HCT116 (cell line): ENCODE measurements at regions not wholly inside any gene's neighbourhood (a gene's known extent, or its start where the extent isn't known, plus 50 kb on each side); places are given as distances from the start of the nearest gene placed in this dataset.

ENCODE experiments used
- ATAC-seq: fragments of 200-7000 bp; cut with Tn5 transposase; 2 replicates; pipeline ENCODE4 v1.9.1; 2020; ENCODE audit warnings: mild to moderate bottlenecking, moderate library complexity
- BruUV-seq: library from RNA; stranded (reverse); fragments of 400-500 nt; replicated peaks from 2 replicates; lab custom pipeline; 2021; lab: Mats Ljungman, UMichigan
- CTCF ChIA-PET: fragments of 300-600 bp; sonication (Branson Sonifier 250); formaldehyde crosslinking; loops from one replicate; lab custom pipeline; 2021; ENCODE audit warnings: antibody characterized with exemption; lab: Charles Lee
- POLR2A ChIA-PET: fragments of 300-600, 350-600 bp; sonication (Branson Sonifier 250); formaldehyde crosslinking; loops from one replicate; lab custom pipeline; 2021; ENCODE audit warnings: antibody characterized with exemption; lab: Charles Lee
- RAD21 ChIA-PET, 2 experiments: fragments of 300-600 bp; sonication (Branson Sonifier 250); formaldehyde crosslinking; loops; one replicate each; lab custom pipeline; 2023; ENCODE audit warnings: low total read pairs in 2 of 2; ENCODE audit not compliant: uncharacterized antibody in 2 of 2, unreplicated experiment in 2 of 2, low non-redundant PET in 1 of 2; lab: Charles Lee
- DNase-seq: peaks from one replicate; pipeline ENCODE4 v3.0.0-alpha.2; 2010; ENCODE audit warnings: low read depth, low spot score
- H2AFZ ChIP-seq: fragments of 200-600 bp; shearing (Covaris generic), sonication (generic); 2 replicates; pipeline ENCODE4 v1.6.1; 2017; ENCODE audit warnings: low read depth, mixed run types, mixed read lengths, antibody characterized with exemption, low read length; ENCODE audit not compliant: poor library complexity, severe bottlenecking
- H3K27ac ChIP-seq: 2 replicates; pipeline ENCODE4 v1.5.1; 2012; ENCODE audit warnings: low read depth, low read length
- H3K27me3 ChIP-seq: fragments of 200-600 bp; sonication (generic); 2 replicates; pipeline ENCODE4 v1.6.1; 2016; ENCODE audit warnings: mixed run types, low read length, mixed read lengths; ENCODE audit not compliant: insufficient read depth
- H3K36me3 ChIP-seq, 2 experiments: fragments of 200-500 bp in 1 of 2; fragments of 200-600 bp in 1 of 2; sonication (Bioruptor generic) in 1 of 2; sonication (generic) in 1 of 2; 2 replicates each; pipeline versions ENCODE4 v1.5.1 to v1.6.1; 2014 to 2016; ENCODE audit warnings: low read length in 2 of 2, inconsistent platforms in 1 of 2, mixed read lengths in 1 of 2, mixed run types in 1 of 2; ENCODE audit not compliant: insufficient read depth in 2 of 2, control insufficient read depth in 1 of 2
- H3K4me1 ChIP-seq, 2 experiments: fragments of 200-600 bp in 1 of 2; sonication (generic) in 1 of 2; 2 replicates each; pipeline versions ENCODE4 v1.5.1 to v1.6.1; 2012 to 2017; ENCODE audit warnings: low read length in 2 of 2, inconsistent platforms in 1 of 2, mild to moderate bottlenecking in 1 of 2, mixed read lengths in 1 of 2, mixed run types in 1 of 2, moderate library complexity in 1 of 2; ENCODE audit not compliant: insufficient read depth in 2 of 2, control insufficient read depth in 1 of 2
- H3K4me2 ChIP-seq: fragments of 200-600 bp; sonication (generic); 2 replicates; pipeline ENCODE4 v1.6.1; 2017; ENCODE audit warnings: mixed run types, low read length, mixed read lengths
- H3K4me3 ChIP-seq, 2 experiments: fragments of 200-600 bp in 1 of 2; sonication (generic) in 1 of 2; replicated peaks in 1 of 2; 2 replicates each; pipeline ENCODE4 v1.5.1; 2011 to 2016; ENCODE audit warnings: low read length in 2 of 2, control low read depth in 1 of 2, low read depth in 1 of 2, mild to moderate bottlenecking in 1 of 2, mixed read lengths in 1 of 2, mixed run types in 1 of 2
- H3K79me2 ChIP-seq: fragments of 200-600 bp; sonication (generic); 2 replicates; pipeline ENCODE4 v1.6.1; 2017; ENCODE audit warnings: mild to moderate bottlenecking, mixed run types, low read length, moderate library complexity, mixed read lengths; ENCODE audit not compliant: insufficient read depth
- H3K9ac ChIP-seq: fragments of 200-600 bp; sonication (generic); 2 replicates; pipeline ENCODE4 v1.6.1; 2016; ENCODE audit warnings: low read length, mixed read lengths
- H3K9me2 ChIP-seq: fragments of 200-600 bp; sonication (generic), shearing (Covaris generic); 2 replicates; pipeline ENCODE4 v1.6.1; 2017; ENCODE audit warnings: mixed run types, mild to moderate bottlenecking, moderate library complexity; ENCODE audit not compliant: insufficient read depth
- H3K9me3 ChIP-seq, 2 experiments: fragments of 200-500 bp in 1 of 2; fragments of 200-600 bp in 1 of 2; sonication (Bioruptor generic) in 1 of 2; sonication (generic) in 1 of 2; 2 replicates each; pipeline ENCODE4 v1.6.1; 2014 to 2017; ENCODE audit warnings: low read length in 2 of 2, mixed read lengths in 2 of 2, inconsistent platforms in 1 of 2, low read depth in 1 of 2, mild to moderate bottlenecking in 1 of 2, mixed run types in 1 of 2, moderate library complexity in 1 of 2; ENCODE audit not compliant: control insufficient read depth in 1 of 2, insufficient read depth in 1 of 2
- H4K20me1 ChIP-seq: fragments of 200-600 bp; sonication (generic), shearing (Covaris generic); 2 replicates; pipeline ENCODE4 v1.6.1; 2017; ENCODE audit warnings: mixed run types, mild to moderate bottlenecking, moderate library complexity; ENCODE audit not compliant: insufficient read depth
- CEBPB ChIP-seq: IDR thresholded peaks from 2 replicates; pipeline ENCODE4 v1.6.1; 2012; ENCODE audit warnings: low read depth
- EZH2phosphoT487 ChIP-seq: fragments of 200-600 bp; IDR thresholded peaks from 2 replicates; pipeline ENCODE4 v1.6.1; 2018; ENCODE audit warnings: antibody characterized with exemption, borderline replicate concordance
- POLR2A ChIP-seq: IDR thresholded peaks from 2 replicates; pipeline ENCODE4 v1.7.0; 2011; ENCODE audit warnings: borderline replicate concordance; ENCODE audit not compliant: insufficient read depth, insufficient read length; ENCODE audit errors: extremely low read depth
- RAD21 ChIP-seq: IDR thresholded peaks from 2 replicates; pipeline ENCODE4 v1.6.1; 2012; ENCODE audit warnings: low read depth, mild to moderate bottlenecking
- SIN3A ChIP-seq: IDR thresholded peaks from 2 replicates; pipeline ENCODE4 v1.6.1; 2012; ENCODE audit warnings: low read depth
- SP1 ChIP-seq: IDR thresholded peaks from 2 replicates; pipeline ENCODE4 v1.6.1; 2012; ENCODE audit warnings: low read depth
- intact Hi-C: fragments of 100-400 bp; cut with micrococcal nuclease; formaldehyde crosslinking; loops from 2 replicates; pipeline ENCODE4 v1.10.0; 2022
- TF ChIP-seq, protein P1 (sequence below): IDR thresholded peaks from 2 replicates; pipeline ENCODE4 v1.6.1; 2012; ENCODE audit warnings: low read depth
- TF ChIP-seq, protein P2 (sequence below): IDR thresholded peaks from 2 replicates; pipeline ENCODE4 v1.6.1; 2012

DNA sequence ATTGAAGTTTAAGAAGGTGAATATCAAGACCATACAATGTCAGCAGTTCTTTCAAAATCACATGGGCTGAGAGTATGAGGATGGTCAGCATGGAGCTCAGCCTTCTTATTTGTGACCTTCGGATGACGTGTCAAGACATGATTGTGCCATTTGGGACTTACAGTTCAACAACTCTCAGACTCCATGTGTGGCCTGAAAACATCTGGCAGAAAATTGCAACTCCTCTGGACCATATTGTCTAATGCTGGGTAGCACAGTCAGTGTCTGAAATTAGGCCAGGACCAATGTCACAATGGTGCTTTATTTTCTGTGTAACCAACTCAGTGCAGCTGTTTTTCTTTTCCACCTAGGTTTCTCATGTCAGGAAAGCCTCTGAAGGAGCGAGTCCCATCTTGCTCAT lies 483.5 kb upstream of the PKN2 start:
- no peak overlapping the region for H3K9ac ChIP-seq
- no TSS peak for BruUV-seq
- POLR2A ChIA-PET, result no interaction called here
- H4K20me1 ChIP-seq, result no peaks in the 10 kb centered on the region
- CTCF ChIA-PET, result no interaction called here
- ATAC-seq (no peak), DNase-seq (no peak)
- no peak overlapping the region for H3K27ac ChIP-seq
- no peaks in the 10 kb centered on the region for H3K79me2 ChIP-seq
- no peaks in the 10 kb centered on the region for H3K27me3 ChIP-seq
- H3K36me3 ChIP-seq, result no peaks in the 10 kb centered on the region
- RAD21 ChIA-PET, result no interaction called here
- no peaks in the 10 kb centered on the region for H3K9me2 ChIP-seq
- H2AFZ ChIP-seq, result no peak overlapping the region
- TF ChIP-seq EZH2phosphoT487 (no peak), RAD21 (no peak), SP1 (no peak), POLR2A (no peak)
- no peaks in the 10 kb centered on the region for H3K4me1 ChIP-seq
- H3K4me2 ChIP-seq, result no peak overlapping the region
- no peak overlapping the region for H3K4me3 ChIP-seq
- no peaks in the 10 kb centered on the region for H3K9me3 ChIP-seq
- intact Hi-C loops, result no loop called here

DNA sequence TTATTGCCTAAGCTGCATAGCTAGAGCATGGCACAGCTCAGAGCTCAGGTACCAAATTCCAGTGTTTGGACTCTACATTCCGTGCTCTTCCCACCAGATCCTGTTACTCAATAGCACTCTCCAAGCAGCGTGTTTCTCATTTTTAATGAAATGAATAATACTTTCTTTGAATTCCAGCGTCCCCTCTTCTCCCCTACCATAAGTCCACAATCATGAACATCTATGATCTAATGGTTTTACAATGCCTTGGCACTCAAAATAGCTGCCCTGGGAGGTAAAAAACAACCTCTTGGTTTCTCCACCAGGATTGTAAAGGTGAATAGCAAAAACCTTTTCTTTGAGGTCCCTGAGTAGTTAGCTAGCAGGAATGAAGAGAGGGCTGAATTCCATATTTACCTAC lies 480.0 kb upstream of the PKN2 start:
- ChIA-PET RAD21 (no interaction called here), CTCF (interaction anchor here (1.6 kb wide), 1 partner anchor 23 kb away, joined by 3 read pairs; no protein-coding TSS in a partner anchor), POLR2A (no interaction called here)
- no peak for ATAC-seq
- no TSS peak for BruUV-seq
- no peaks in the 10 kb centered on the region for H3K9me3 ChIP-seq
- H2AFZ ChIP-seq, result no peak overlapping the region
- DNase-seq, result no peak
- no peak for TF ChIP-seq SIN3A
- no peak for TF ChIP-seq CEBPB
- TF ChIP-seq, protein P1, sequence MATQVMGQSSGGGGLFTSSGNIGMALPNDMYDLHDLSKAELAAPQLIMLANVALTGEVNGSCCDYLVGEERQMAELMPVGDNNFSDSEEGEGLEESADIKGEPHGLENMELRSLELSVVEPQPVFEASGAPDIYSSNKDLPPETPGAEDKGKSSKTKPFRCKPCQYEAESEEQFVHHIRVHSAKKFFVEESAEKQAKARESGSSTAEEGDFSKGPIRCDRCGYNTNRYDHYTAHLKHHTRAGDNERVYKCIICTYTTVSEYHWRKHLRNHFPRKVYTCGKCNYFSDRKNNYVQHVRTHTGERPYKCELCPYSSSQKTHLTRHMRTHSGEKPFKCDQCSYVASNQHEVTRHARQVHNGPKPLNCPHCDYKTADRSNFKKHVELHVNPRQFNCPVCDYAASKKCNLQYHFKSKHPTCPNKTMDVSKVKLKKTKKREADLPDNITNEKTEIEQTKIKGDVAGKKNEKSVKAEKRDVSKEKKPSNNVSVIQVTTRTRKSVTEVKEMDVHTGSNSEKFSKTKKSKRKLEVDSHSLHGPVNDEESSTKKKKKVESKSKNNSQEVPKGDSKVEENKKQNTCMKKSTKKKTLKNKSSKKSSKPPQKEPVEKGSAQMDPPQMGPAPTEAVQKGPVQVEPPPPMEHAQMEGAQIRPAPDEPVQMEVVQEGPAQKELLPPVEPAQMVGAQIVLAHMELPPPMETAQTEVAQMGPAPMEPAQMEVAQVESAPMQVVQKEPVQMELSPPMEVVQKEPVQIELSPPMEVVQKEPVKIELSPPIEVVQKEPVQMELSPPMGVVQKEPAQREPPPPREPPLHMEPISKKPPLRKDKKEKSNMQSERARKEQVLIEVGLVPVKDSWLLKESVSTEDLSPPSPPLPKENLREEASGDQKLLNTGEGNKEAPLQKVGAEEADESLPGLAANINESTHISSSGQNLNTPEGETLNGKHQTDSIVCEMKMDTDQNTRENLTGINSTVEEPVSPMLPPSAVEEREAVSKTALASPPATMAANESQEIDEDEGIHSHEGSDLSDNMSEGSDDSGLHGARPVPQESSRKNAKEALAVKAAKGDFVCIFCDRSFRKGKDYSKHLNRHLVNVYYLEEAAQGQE, result no peak
- no peak for TF ChIP-seq SP1
- TF ChIP-seq, protein P2, sequence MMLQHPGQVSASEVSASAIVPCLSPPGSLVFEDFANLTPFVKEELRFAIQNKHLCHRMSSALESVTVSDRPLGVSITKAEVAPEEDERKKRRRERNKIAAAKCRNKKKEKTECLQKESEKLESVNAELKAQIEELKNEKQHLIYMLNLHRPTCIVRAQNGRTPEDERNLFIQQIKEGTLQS, result no peak
- no peaks in the 10 kb centered on the region for H3K9me2 ChIP-seq
- no peaks in the 10 kb centered on the region for H4K20me1 ChIP-seq
- H3K79me2 ChIP-seq, result no peaks in the 10 kb centered on the region
- H3K4me1 ChIP-seq, result no peaks in the 10 kb centered on the region
- H3K4me3 ChIP-seq, result no peak overlapping the region
- no peaks in the 10 kb centered on the region for H3K27me3 ChIP-seq
- no peak overlapping the region for H3K4me2 ChIP-seq
- no peak overlapping the region for H3K27ac ChIP-seq
- H3K36me3 ChIP-seq, result no peaks in the 10 kb centered on the region
- H3K9ac ChIP-seq, result no peak overlapping the region
- intact Hi-C loops, result no loop called here
